LNCaP clone FGC (cell line): ENCODE measurements at regions not wholly inside any gene's neighbourhood (a gene's known extent, or its start where the extent isn't known, plus 50 kb on each side); places are given as distances from the start of the nearest gene placed in this dataset.
A peak's percentile ranks its signal among the peaks of the same experiment; 100 is the strongest.
"Not testable (repeated sequence)": the region's sequence is repeated elsewhere in the genome, so short reads cannot be mapped to it uniquely, and the experiment has no call there.

Experiments
- DNase-seq: peaks from one replicate; pipeline ENCODE4 v3.0.0-alpha.2; 2011; ENCODE audit warnings: low read depth
- H3K4me3 ChIP-seq: 2 replicates; pipeline ENCODE4 v1.5.1; 2011; ENCODE audit warnings: mild to moderate bottlenecking, low read depth, low read length, control low read depth
- TF ChIP-seq, protein P1 (sequence below): IDR thresholded peaks from 2 replicates; pipeline ENCODE4 v1.5.1; 2012; ENCODE audit warnings: mild to moderate bottlenecking; ENCODE audit not compliant: control insufficient read depth, insufficient read depth; ENCODE audit errors: extremely low read depth

DNA sequence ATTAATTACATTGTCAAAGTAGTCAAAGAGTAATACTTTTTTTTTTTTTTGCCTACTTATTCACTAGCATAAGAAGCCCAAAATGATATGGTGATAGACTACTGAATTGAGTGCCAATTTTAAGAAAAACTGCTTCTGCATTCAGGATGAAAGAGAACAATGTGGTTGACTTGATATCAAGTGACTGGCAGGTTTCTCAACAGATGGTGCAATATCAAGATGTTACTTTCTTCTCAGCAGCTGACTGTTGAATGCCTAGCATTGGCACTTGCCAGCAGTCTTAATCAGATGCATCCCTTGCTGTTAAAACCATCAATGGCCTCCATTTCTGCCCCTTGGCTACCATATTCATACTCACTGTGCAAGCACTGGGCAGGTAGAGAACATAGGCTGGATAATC lies 863.2 kb downstream of the GBE1 start:
- no peak for DNase-seq
- H3K4me3 ChIP-seq = no peak overlapping the region

DNA sequence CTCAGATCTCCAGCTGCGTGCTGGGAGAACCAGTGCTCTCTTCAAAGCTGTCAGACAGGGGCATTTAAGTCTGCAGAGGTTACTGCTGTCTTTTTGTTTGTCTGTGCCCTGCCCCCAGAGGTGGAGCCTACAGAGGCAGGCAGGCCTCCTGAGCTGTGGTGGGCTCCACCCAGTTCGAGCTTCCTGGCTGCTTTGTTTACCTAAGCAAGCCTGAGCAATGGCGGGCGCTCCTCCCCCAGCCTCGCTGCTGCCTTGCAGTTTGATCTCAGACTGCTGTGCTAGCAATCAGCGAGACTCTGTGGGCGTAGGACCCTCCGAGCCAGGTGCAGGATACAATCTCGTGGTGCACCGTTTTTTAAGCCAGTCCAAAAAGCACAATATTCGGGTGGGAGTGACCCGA lies 864.4 kb downstream of the GBE1 start:
- not testable (repeated sequence) for DNase-seq
- H3K4me3 ChIP-seq = 0 out of 2 replicates have a peak overlapping the region, but pooled peaks have one; percentile 18

More for the DNA sequence above, 863.2 kb downstream of the GBE1 start:
- TF ChIP-seq, protein P1, sequence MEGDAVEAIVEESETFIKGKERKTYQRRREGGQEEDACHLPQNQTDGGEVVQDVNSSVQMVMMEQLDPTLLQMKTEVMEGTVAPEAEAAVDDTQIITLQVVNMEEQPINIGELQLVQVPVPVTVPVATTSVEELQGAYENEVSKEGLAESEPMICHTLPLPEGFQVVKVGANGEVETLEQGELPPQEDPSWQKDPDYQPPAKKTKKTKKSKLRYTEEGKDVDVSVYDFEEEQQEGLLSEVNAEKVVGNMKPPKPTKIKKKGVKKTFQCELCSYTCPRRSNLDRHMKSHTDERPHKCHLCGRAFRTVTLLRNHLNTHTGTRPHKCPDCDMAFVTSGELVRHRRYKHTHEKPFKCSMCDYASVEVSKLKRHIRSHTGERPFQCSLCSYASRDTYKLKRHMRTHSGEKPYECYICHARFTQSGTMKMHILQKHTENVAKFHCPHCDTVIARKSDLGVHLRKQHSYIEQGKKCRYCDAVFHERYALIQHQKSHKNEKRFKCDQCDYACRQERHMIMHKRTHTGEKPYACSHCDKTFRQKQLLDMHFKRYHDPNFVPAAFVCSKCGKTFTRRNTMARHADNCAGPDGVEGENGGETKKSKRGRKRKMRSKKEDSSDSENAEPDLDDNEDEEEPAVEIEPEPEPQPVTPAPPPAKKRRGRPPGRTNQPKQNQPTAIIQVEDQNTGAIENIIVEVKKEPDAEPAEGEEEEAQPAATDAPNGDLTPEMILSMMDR = no peak

DNA sequence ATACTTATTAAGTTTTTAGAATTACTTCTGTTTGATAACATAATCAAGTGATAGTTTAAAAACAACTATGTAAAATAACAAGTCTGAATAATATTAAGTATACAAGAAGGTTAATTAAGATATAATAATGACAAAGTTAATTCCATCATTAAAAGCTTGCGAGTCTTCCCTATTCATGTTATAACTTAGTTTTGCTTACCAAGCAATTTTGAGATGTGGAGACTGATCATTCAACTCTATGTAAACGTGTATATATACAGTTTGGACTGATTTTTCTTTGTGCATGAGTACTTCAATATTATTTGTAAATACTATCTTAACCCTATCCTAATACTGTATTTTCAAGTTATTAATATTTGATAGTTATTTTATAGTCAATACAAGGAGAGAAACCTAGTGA lies 870.9 kb downstream of the GBE1 start:
- no peak for DNase-seq
- TF ChIP-seq, protein P1 = no peak
- no peak overlapping the region for H3K4me3 ChIP-seq

- TF ChIP-seq, protein P1 = no peak
These were observed 871.9 kb downstream of the GBE1 start for GRCh38 chr3:80889535-80889934.

GRCh38 chr3:80870476-80871041 lies 890.9 kb downstream of the GBE1 start:
- DNase-seq = no peak
- no peak overlapping the region for H3K4me3 ChIP-seq
- TF ChIP-seq, protein P1 = no peak

More at GRCh38 chr3:80889535-80889934, 871.9 kb downstream of the GBE1 start:
- DNase-seq = no peak
- no peak overlapping the region for H3K4me3 ChIP-seq

DNA sequence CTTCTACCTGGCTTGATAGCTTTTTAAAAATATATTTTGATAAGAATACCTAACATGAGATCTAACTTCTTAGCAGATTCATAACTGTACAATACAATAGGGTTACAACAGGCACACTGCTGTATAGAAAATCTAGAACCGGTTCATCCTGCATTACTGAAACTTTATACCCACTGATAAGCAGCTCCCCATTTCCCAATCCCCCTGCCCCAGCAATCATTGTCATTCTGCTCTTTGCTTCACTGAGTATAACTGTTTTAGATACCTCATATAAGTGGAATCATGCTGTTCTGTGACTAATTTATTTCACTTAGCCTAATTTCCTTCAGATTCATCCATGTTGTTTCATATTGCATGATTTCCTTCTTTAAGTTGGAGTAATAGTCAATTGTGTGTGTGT lies 906.0 kb downstream of the GBE1 start:
- TF ChIP-seq, protein P1 = no peak
- no peak for DNase-seq
- H3K4me3 ChIP-seq = no peak overlapping the region

DNA sequence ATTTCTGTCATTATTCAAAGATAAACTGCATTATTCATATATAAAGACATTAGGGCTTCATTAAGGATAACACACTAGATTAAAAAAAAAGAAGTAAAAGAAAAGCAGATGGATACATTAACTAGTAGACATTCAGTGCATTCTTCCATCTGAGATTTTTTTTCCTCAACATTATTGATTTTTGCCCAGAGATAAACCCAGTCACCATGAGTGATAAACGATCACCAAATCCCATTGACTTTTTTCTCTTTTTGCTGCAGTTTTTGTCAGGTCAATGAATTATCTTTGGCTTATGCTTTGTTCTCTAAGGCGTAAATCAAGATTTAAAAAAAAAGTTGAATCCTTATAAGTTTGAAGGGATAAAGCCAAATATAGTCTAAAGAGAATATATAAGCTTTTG lies 925.0 kb downstream of the GBE1 start:
- TF ChIP-seq, protein P1 = no peak
- H3K4me3 ChIP-seq = no peak overlapping the region
- no peak for DNase-seq
